ENCODE measurements at regions not wholly inside any gene's neighbourhood (a gene's known extent, or its start where the extent isn't known, plus 50 kb on each side); places are given as distances from the start of the nearest gene placed in this dataset.

DNA sequence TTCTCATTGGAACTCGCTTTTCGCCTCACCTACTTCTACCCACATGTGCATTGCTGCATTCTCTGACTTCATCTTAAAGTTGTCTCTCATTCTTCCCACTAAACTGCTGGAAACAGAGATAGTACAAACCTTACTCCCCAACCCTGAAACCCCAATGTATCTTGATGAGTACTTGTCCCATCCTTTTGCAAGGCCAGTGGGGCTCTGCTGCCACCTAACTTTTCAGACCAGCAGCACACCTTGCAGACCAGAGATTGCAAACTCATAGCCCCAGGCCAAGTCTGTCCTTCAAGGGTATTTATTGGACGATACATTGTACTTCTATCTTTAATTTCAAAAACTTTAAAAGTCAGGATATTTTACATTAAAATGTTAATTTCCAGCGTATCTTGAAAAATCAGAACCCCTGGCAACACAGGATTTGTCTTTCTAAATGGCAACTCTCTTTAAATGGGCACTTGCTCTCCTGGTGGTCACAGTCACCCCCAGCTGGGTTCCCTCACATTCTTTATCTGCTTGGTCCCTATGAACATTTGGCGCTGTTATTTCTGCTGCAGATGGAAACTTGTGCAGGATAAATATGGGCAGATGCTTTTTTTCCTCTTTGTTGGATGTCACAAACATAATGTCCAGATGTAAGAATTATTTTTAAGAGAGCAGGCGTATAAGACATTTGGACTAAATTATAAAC is 83.9 kb downstream of the SOD2 start:
- no peak overlapping the region for H3K27ac ChIP-seq (ENCODE audit: insufficient read depth, low read length, poor library complexity, severe bottlenecking)
- peak in 1 of 3 donors; percentile 29 for DNase-seq
- ATAC-seq (ENCODE audit: low read depth in 2 of 2) = no peak

GRCh38 chr6:159606786-159607185 is 86.3 kb downstream of the SOD2 start:
- Mint-ChIP-seq H3K27me3 (peaks cover 19% of the 10 kb centered on the region), H3K4me1 (peaks cover 0 to 5% (median under 1%) of the 10 kb centered on the region in 4 donors), H3K4me3 (no peak overlapping the region), H3K36me3 (no peaks in the 10 kb centered on the region), H3K9me3 (peaks cover 0 to 1% (median 0%) of the 10 kb centered on the region in 7 donors), H3K27ac (no peak overlapping the region)
- Histone ChIP-seq H3K4me3 (ENCODE audit: low read depth, low read length) (no peak overlapping the region), H3K27ac (ENCODE audit: insufficient read depth, low read length, poor library complexity, severe bottlenecking) (no peak overlapping the region), H3K9me3 (ENCODE audit: control insufficient read depth in 2 of 2, low read length in 2 of 2) (no peaks in the 10 kb centered on the region), H3K4me1 (ENCODE audit: control insufficient read depth, insufficient read depth, low read length, poor library complexity, severe bottlenecking) (no peaks in the 10 kb centered on the region), H3K36me3 (ENCODE audit: control insufficient read depth, insufficient read depth, low read length) (no peaks in the 10 kb centered on the region), H3K27me3 (ENCODE audit: control insufficient read depth, insufficient read depth, low read length) (no peaks in the 10 kb centered on the region)
- no peak for DNase-seq
- ATAC-seq (ENCODE audit: low read depth in 2 of 2) = no peak

More for the DNA sequence above, 83.9 kb downstream of the SOD2 start:
- H3K27ac Mint-ChIP-seq = no peak overlapping the region
- Histone ChIP-seq H3K9me3 (ENCODE audit: control insufficient read depth in 2 of 2, low read length in 2 of 2) (no peaks in the 10 kb centered on the region), H3K4me3 (ENCODE audit: low read depth, low read length) (no peak overlapping the region), H3K36me3 (ENCODE audit: control insufficient read depth, insufficient read depth, low read length) (no peaks in the 10 kb centered on the region), H3K27me3 (ENCODE audit: control insufficient read depth, insufficient read depth, low read length) (no peaks in the 10 kb centered on the region), H3K4me1 (ENCODE audit: control insufficient read depth, insufficient read depth, low read length, poor library complexity, severe bottlenecking) (no peaks in the 10 kb centered on the region)
- H3K4me3 Mint-ChIP-seq = no peak overlapping the region
- H3K36me3 Mint-ChIP-seq = no peaks in the 10 kb centered on the region
- peaks cover 0 to 5% (median under 1%) of the 10 kb centered on the region in 4 donors for H3K4me1 Mint-ChIP-seq
- peaks cover 12% of the 10 kb centered on the region for H3K27me3 Mint-ChIP-seq
- H3K9me3 Mint-ChIP-seq = peaks cover 0 to 12% (median 4%) of the 10 kb centered on the region in 7 donors

DNA sequence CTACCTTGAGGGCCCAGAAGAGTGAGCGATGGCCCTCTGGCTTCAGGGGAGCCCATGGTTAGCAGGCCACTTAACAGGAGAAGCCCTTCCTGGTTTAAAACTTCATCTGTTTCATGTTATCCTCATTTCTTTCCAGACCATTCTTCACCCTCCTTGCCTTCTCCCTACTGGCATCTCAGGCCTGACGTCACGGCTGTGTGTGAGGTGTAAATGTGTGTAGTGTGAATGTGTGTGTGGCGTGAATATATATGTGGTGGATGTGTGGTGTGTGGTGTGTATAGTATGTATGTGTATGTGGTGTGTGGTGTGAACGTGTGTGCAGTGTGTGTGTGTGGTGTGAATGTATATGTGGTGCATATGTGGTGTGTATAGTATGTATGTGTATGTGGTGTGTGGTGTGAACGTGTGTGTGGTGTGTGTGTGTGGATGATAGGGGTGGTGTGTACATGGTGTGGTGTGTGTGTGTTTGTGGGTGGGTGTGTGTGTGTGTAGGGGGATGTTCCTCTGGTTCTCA is 88.5 kb downstream of the SOD2 start:
- DNase-seq (no peak), ATAC-seq (ENCODE audit: low read depth in 2 of 2) (no peak)
- Mint-ChIP-seq H3K27ac (no peak overlapping the region), H3K4me1 (peaks cover 0 to 2% (median 0%) of the 10 kb centered on the region in 4 donors), H3K9me3 (peaks cover 0 to 1% (median 0%) of the 10 kb centered on the region in 7 donors), H3K4me3 (no peak overlapping the region), H3K36me3 (no peaks in the 10 kb centered on the region), H3K27me3 (peaks cover 31% of the 10 kb centered on the region)
- Histone ChIP-seq H3K27me3 (ENCODE audit: control insufficient read depth, insufficient read depth, low read length) (no peaks in the 10 kb centered on the region), H3K4me3 (ENCODE audit: low read depth, low read length) (no peak overlapping the region), H3K27ac (ENCODE audit: insufficient read depth, low read length, poor library complexity, severe bottlenecking) (no peak overlapping the region), H3K9me3 (ENCODE audit: control insufficient read depth in 2 of 2, low read length in 2 of 2) (no peaks in the 10 kb centered on the region), H3K4me1 (ENCODE audit: control insufficient read depth, insufficient read depth, low read length, poor library complexity, severe bottlenecking) (no peaks in the 10 kb centered on the region), H3K36me3 (ENCODE audit: control insufficient read depth, insufficient read depth, low read length) (no peaks in the 10 kb centered on the region)

DNA sequence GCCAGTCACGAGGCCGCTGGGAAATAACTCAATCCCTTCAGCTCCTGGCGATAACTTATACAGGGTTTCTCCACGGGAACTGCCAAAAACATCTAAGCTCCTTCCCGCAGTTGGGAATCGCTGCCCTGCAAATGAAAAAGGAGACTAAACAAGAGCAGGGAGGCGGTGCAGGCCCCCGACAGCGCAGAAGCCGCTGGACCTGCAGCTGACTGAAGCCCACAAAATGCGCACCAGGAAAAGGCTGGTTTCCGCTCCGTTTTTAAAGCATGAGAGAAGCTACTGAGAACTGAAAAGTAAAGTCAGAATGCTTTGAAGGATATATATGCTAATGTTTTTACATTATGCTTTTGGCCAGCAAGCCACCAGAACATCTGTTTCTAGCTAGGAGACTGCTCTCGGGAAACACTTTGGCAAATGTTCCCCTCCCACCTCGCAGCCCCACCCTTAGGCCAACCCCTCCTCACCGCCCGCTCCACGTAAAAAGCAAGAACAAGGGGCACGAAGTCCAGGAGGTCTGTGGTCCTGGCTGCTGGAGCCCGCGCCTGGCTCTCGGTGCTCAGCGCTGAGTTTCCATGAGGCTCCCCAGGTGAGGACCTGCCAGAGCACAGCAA is 90.5 kb downstream of the SOD2 start:
- Histone ChIP-seq H3K27ac (ENCODE audit: insufficient read depth, low read length, poor library complexity, severe bottlenecking) (no peak overlapping the region), H3K27me3 (ENCODE audit: control insufficient read depth, insufficient read depth, low read length) (no peaks in the 10 kb centered on the region), H3K4me1 (ENCODE audit: control insufficient read depth, insufficient read depth, low read length, poor library complexity, severe bottlenecking) (no peaks in the 10 kb centered on the region), H3K9me3 (ENCODE audit: control insufficient read depth in 2 of 2, low read length in 2 of 2) (no peaks in the 10 kb centered on the region), H3K4me3 (ENCODE audit: low read depth, low read length) (no peak overlapping the region), H3K36me3 (ENCODE audit: control insufficient read depth, insufficient read depth, low read length) (no peaks in the 10 kb centered on the region)
- Mint-ChIP-seq H3K4me1 (peaks cover 0 to 2% (median 0%) of the 10 kb centered on the region in 4 donors), H3K27me3 (peaks cover 23% of the 10 kb centered on the region), H3K36me3 (no peaks in the 10 kb centered on the region), H3K4me3 (no peak overlapping the region), H3K9me3 (peaks cover 0 to 1% (median 0%) of the 10 kb centered on the region in 7 donors), H3K27ac (no peak overlapping the region)
- ATAC-seq (ENCODE audit: low read depth in 2 of 2) = no peak
- DNase-seq = peak in 1 of 3 donors; percentile 4

GRCh38 chr6:159601211-159601610 is 91.8 kb downstream of the SOD2 start:
- no peaks in the 10 kb centered on the region for H3K9me3 ChIP-seq (ENCODE audit: control insufficient read depth in 2 of 2, low read length in 2 of 2)
- Mint-ChIP-seq H3K27me3 (peaks cover 23% of the 10 kb centered on the region), H3K4me3 (no peak overlapping the region), H3K27ac (no peak overlapping the region), H3K36me3 (no peaks in the 10 kb centered on the region), H3K9me3 (peaks cover 0 to 1% (median 0%) of the 10 kb centered on the region in 7 donors), H3K4me1 (peaks cover 0 to 2% (median 0%) of the 10 kb centered on the region in 4 donors)
- no peak overlapping the region for H3K27ac ChIP-seq (ENCODE audit: insufficient read depth, low read length, poor library complexity, severe bottlenecking)
- no peak overlapping the region for H3K4me3 ChIP-seq (ENCODE audit: low read depth, low read length)
- no peak for DNase-seq
- no peaks in the 10 kb centered on the region for H3K36me3 ChIP-seq (ENCODE audit: control insufficient read depth, insufficient read depth, low read length)
- H3K4me1 ChIP-seq (ENCODE audit: control insufficient read depth, insufficient read depth, low read length, poor library complexity, severe bottlenecking) = no peaks in the 10 kb centered on the region
- no peak for ATAC-seq (ENCODE audit: low read depth in 2 of 2)
- H3K27me3 ChIP-seq (ENCODE audit: control insufficient read depth, insufficient read depth, low read length) = no peaks in the 10 kb centered on the region

DNA sequence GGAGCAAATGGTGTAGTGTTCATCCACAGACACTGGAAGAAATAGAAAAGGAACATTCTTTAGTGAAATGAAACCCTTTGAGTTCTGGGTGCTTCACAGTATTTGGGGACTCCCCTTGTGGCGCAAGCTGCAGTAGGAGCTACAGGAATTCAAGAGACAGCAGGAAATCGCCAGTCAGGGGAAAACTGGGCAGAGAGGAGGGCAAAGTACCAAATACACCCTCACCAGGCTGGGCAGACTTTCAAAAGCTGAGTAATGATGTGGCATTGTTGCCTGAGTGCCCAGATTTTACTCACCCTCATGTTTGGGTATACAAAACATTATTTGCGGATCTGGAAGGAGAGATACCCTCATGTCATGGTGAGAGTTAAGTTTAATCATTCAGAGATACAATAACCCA is 97.9 kb downstream of the SOD2 start:
- DNase-seq (no peak), ATAC-seq (ENCODE audit: low read depth in 2 of 2) (no peak)
- peaks cover 13% of the 10 kb centered on the region for H3K27me3 Mint-ChIP-seq
- H3K4me1 Mint-ChIP-seq = peaks cover 0 to 3% (median 0%) of the 10 kb centered on the region in 4 donors
- Histone ChIP-seq H3K27me3 (ENCODE audit: control insufficient read depth, insufficient read depth, low read length) (no peaks in the 10 kb centered on the region), H3K36me3 (ENCODE audit: control insufficient read depth, insufficient read depth, low read length) (no peaks in the 10 kb centered on the region), H3K4me3 (ENCODE audit: low read depth, low read length) (no peak overlapping the region), H3K9me3 (ENCODE audit: control insufficient read depth in 2 of 2, low read length in 2 of 2) (no peaks in the 10 kb centered on the region), H3K27ac (ENCODE audit: insufficient read depth, low read length, poor library complexity, severe bottlenecking) (no peak overlapping the region), H3K4me1 (ENCODE audit: control insufficient read depth, insufficient read depth, low read length, poor library complexity, severe bottlenecking) (no peaks in the 10 kb centered on the region)
- no peaks in the 10 kb centered on the region for H3K36me3 Mint-ChIP-seq
- no peak overlapping the region for H3K27ac Mint-ChIP-seq
- H3K9me3 Mint-ChIP-seq = no peaks in the 10 kb centered on the region
- no peak overlapping the region for H3K4me3 Mint-ChIP-seq

DNA sequence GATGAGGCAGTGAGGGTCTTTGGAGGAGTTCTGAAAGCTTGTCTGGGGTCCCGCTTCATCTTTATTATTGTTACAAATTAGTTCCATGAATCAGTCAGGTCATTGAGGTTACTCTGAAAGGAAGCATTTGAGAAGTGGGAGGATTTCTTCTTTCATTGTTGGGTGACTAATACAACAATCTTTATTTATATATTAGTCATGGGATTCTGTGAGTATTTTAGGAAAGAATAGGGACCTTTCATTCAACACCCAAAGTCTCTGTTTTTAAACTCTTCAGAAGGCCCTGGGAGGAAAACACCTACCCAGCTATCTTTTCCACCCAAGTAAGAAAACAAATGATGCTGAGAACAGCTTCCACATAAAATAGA is 98.3 kb downstream of the SOD2 start:
- DNase-seq (no peak), ATAC-seq (ENCODE audit: low read depth in 2 of 2) (no peak)
- H3K4me1 Mint-ChIP-seq = peaks cover 0 to 3% (median 0%) of the 10 kb centered on the region in 4 donors
- no peaks in the 10 kb centered on the region for H3K9me3 ChIP-seq (ENCODE audit: control insufficient read depth in 2 of 2, low read length in 2 of 2)
- no peaks in the 10 kb centered on the region for H3K4me1 ChIP-seq (ENCODE audit: control insufficient read depth, insufficient read depth, low read length, poor library complexity, severe bottlenecking)
- H3K27me3 ChIP-seq (ENCODE audit: control insufficient read depth, insufficient read depth, low read length) = no peaks in the 10 kb centered on the region
- no peak overlapping the region for H3K4me3 ChIP-seq (ENCODE audit: low read depth, low read length)
- H3K36me3 Mint-ChIP-seq = no peaks in the 10 kb centered on the region
- H3K27me3 Mint-ChIP-seq = peaks cover 8% of the 10 kb centered on the region
- no peak overlapping the region for H3K4me3 Mint-ChIP-seq
- H3K27ac Mint-ChIP-seq = no peak overlapping the region
- H3K27ac ChIP-seq (ENCODE audit: insufficient read depth, low read length, poor library complexity, severe bottlenecking) = no peak overlapping the region
- H3K9me3 Mint-ChIP-seq = no peaks in the 10 kb centered on the region
- no peaks in the 10 kb centered on the region for H3K36me3 ChIP-seq (ENCODE audit: control insufficient read depth, insufficient read depth, low read length)

Data from CD4-positive, CD25-positive, alpha-beta regulatory T cell (primary cell).